Ascending aorta (tissue), 2 donors: ENCODE measurements at regions not wholly inside any gene's neighbourhood (a gene's known extent, or its start where the extent isn't known, plus 50 kb on each side); places are given as distances from the start of the nearest gene placed in this dataset.

Experiments
- DNase-seq, 2 donors: peaks; one replicate each; pipeline ENCODE4 v3.0.0-alpha.2; 2019; ENCODE audit warnings: low spot score in 2 of 2
- H3K27ac ChIP-seq, 2 donors: fragments of 200-600 bp; sonication (generic); one replicate each; pipeline ENCODE4 v1.5.1; 2016 to 2017; ENCODE audit warnings: mild to moderate bottlenecking in 1 of 2
- H3K27me3 ChIP-seq: fragments of 200-600 bp; sonication (generic); one replicate; pipeline ENCODE4 v1.5.1; 2017
- H3K36me3 ChIP-seq, 2 donors: fragments of 200-600 bp; sonication (generic); one replicate each; pipeline ENCODE4 v1.5.1; 2016
- H3K4me1 ChIP-seq, 2 donors: fragments of 200-600 bp; sonication (generic); one replicate each; pipeline ENCODE4 v1.5.1; 2016 to 2017; ENCODE audit warnings: mild to moderate bottlenecking in 1 of 2
- H3K4me3 ChIP-seq, 2 donors: fragments of 200-600 bp; sonication (generic); one replicate each; pipeline ENCODE4 v1.5.1; 2016 to 2017; ENCODE audit warnings: mild to moderate bottlenecking in 1 of 2
- H3K9me3 ChIP-seq, 2 donors: fragments of 200-600 bp; sonication (generic); one replicate each; pipeline ENCODE4 v1.5.1; 2016
- intact Hi-C: fragments of 100-400 bp; cut with DNase I; formaldehyde crosslinking; loops from one replicate; pipeline ENCODE4 v1.15.1; 2023
- TF ChIP-seq, protein P1 (sequence below), 3 experiments: fragments of 200-600 bp in 2 of 3; fragments of 450-650 bp in 1 of 3; sonication (generic) in 2 of 3; IDR thresholded peaks; one replicate each; pipeline ENCODE4 v1.5.1; 2016 to 2019; ENCODE audit warnings: antibody characterized with exemption in 3 of 3, mild to moderate bottlenecking in 1 of 3, moderate library complexity in 1 of 3

DNA sequence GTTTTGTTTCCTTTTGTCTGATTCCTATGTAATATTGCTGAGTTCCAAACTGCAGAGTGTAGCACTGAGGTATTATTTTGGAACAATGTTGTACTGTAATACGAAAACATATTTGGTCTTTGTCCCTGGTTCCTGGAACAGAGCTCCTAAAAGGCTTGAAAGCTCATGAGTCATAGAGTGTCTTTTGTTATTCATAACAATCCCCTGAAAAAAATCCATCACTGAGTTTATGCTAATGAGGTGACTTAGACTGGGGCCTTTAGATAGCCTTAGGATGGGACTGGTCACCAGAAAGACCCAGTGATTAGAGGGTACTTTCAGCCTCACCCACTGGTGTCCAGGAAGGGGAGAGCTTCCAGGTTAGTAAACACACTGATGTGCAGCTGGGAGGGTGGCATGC, 132.7 kb upstream of the POU5F2 start:
- H3K9me3 ChIP-seq, result no peaks in the 10 kb centered on the region
- H3K4me1 ChIP-seq, result no peaks in the 10 kb centered on the region
- H3K36me3 ChIP-seq, result no peaks in the 10 kb centered on the region
- DNase-seq, result no peak
- H3K4me3 ChIP-seq, result no peak overlapping the region
- TF ChIP-seq, protein P1, sequence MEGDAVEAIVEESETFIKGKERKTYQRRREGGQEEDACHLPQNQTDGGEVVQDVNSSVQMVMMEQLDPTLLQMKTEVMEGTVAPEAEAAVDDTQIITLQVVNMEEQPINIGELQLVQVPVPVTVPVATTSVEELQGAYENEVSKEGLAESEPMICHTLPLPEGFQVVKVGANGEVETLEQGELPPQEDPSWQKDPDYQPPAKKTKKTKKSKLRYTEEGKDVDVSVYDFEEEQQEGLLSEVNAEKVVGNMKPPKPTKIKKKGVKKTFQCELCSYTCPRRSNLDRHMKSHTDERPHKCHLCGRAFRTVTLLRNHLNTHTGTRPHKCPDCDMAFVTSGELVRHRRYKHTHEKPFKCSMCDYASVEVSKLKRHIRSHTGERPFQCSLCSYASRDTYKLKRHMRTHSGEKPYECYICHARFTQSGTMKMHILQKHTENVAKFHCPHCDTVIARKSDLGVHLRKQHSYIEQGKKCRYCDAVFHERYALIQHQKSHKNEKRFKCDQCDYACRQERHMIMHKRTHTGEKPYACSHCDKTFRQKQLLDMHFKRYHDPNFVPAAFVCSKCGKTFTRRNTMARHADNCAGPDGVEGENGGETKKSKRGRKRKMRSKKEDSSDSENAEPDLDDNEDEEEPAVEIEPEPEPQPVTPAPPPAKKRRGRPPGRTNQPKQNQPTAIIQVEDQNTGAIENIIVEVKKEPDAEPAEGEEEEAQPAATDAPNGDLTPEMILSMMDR (IDR thresholded peaks at IDR 0.05), result no peak
- H3K27me3 ChIP-seq, result no peaks in the 10 kb centered on the region
- no peak overlapping the region for H3K27ac ChIP-seq
- intact Hi-C loops, result no loop called here

DNA sequence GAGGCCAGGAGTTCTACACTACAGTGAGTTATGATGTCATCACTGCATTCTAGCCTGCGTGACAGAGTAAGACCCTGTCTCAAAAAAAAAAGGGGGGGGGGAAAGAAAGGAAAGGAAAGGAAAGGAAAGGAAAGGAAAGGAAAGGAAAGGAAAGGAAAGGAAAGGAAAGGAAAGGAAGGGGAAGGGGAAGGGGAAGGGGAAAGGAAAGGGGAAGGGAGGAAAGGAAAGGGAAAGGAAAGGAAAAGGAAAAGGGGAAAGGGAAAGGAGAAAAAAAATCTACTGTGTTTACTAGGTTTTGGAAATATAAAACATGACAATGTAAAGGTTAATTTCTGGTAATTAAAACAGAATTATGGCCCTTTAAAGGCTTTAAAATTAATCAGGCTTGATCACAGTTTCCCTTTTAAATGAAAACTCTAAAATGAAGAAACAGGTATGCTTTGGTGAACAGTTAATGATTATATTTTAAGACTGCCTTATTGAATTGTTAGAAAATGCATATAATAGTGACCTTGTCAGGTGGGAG, 131.9 kb upstream of the POU5F2 start:
- Histone ChIP-seq H3K36me3 (no peaks in the 10 kb centered on the region), H3K27ac (no peak overlapping the region), H3K4me3 (no peak overlapping the region), H3K27me3 (no peaks in the 10 kb centered on the region), H3K9me3 (no peaks in the 10 kb centered on the region), H3K4me1 (no peaks in the 10 kb centered on the region)
- intact Hi-C loops, result no loop called here
- no peak for DNase-seq
- TF ChIP-seq, protein P1 (IDR thresholded peaks at IDR 0.05), result no peak

DNA sequence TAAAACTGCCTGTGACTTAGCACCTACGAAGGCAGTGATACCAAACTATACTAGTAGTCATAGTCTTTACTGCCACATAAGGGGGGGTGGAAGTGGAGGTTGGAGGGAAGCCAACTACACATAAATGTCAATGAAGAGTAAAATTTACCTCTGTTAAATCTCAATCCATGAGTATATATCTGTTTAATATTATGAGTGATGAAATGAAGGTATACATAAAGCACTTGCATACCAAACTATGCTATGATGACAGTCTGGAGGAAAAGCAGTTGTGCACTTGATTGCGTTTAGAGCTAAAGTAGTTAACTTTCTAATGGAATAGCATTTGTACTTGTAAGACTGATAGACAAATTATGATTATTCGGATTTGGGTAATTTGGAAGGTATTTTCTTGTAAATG, 129.2 kb upstream of the POU5F2 start:
- Histone ChIP-seq H3K4me1 (no peaks in the 10 kb centered on the region), H3K9me3 (no peaks in the 10 kb centered on the region), H3K27ac (no peak overlapping the region), H3K36me3 (no peaks in the 10 kb centered on the region), H3K4me3 (no peak overlapping the region), H3K27me3 (no peaks in the 10 kb centered on the region)
- intact Hi-C loops, result no loop called here
- TF ChIP-seq, protein P1 (IDR thresholded peaks at IDR 0.05), result no peak
- DNase-seq, result no peak

DNA sequence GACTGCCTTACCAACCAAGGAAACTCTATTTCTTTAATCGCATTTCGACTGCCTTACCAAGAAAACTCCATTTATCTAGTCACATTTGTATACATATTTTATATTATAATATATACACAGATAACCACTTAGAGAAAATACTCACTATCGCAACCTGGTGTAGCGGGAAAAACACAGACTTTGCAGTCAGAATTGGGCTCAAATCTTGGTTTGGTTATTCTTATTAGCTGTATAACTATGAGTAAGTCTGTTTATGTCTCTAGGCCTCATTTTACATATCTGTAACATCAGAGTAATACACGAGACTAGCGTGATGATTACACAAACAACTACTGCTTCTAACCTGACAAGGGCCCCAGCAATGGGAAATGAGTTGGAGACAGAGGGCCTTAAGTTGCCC, 127.5 kb upstream of the POU5F2 start:
- Histone ChIP-seq H3K9me3 (no peaks in the 10 kb centered on the region), H3K4me3 (no peak overlapping the region), H3K27ac (no peak overlapping the region), H3K4me1 (no peaks in the 10 kb centered on the region), H3K27me3 (no peaks in the 10 kb centered on the region), H3K36me3 (no peaks in the 10 kb centered on the region)
- TF ChIP-seq, protein P1 (IDR thresholded peaks at IDR 0.05), result no peak
- intact Hi-C loops, result no loop called here
- no peak for DNase-seq

DNA sequence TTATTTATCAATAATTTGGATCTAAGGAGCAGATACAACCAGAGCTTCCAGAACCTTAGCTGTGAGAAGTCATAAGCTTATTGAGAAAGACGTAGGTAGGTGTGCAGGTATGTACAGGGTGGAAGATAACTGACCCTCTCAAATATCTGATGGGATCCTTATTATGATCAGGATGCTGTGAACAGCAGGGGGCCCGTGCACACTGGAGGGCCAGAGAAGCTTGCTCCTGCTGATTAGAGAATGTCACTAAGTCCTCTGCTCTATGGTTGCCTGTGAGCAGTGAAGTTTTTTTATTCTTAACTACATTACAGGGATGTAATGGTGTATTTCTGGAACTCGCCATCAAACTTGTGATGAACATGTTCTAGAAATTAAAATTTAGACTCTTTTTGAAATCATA, 108.9 kb upstream of the POU5F2 start:
- no peaks in the 10 kb centered on the region for H3K4me1 ChIP-seq
- H3K4me3 ChIP-seq, result no peak overlapping the region
- no peak overlapping the region for H3K27ac ChIP-seq
- no peak for DNase-seq
- H3K36me3 ChIP-seq, result peaks cover 0 to 3% of the 10 kb centered on the region in 2 donors
- H3K27me3 ChIP-seq, result no peaks in the 10 kb centered on the region
- intact Hi-C loops, result no loop called here
- no peaks in the 10 kb centered on the region for H3K9me3 ChIP-seq
- TF ChIP-seq, protein P1 (IDR thresholded peaks at IDR 0.05), result no peak

DNA sequence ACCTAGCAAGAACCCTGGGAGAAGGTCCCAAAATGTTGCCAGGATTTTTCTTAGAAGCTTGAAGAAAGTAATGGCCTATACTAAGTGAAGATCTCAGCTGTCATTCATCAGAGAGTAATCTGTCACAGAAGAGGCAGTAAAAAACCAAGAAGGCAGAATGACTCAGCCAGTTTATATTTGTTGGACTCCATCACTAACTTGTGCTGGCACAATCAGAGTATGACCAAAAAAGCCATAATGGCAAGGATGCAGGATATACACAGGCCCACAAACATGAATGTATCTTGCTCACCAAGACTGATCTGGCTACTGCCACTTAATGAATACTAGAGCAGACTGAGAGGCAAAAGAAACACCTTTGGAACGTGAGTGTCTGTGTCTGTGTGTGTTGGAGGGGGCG, 104.0 kb upstream of the POU5F2 start:
- H3K27me3 ChIP-seq, result no peaks in the 10 kb centered on the region
- peaks cover 0 to 4% of the 10 kb centered on the region in 2 donors for H3K36me3 ChIP-seq
- H3K4me1 ChIP-seq, result no peaks in the 10 kb centered on the region
- no peak overlapping the region for H3K4me3 ChIP-seq
- no peak for DNase-seq
- intact Hi-C loops, result no loop called here
- no peak overlapping the region for H3K27ac ChIP-seq
- peaks cover 0 to 16% of the 10 kb centered on the region in 2 donors for H3K9me3 ChIP-seq
- TF ChIP-seq, protein P1 (IDR thresholded peaks at IDR 0.05), result no peak
